Gastroesophageal sphincter (tissue), 4 donors: ENCODE measurements at regions not wholly inside any gene's neighbourhood (a gene's known extent, or its start where the extent isn't known, plus 50 kb on each side); places are given as distances from the start of the nearest gene placed in this dataset.

Source experiments
- ATAC-seq: fragments of 150-250 bp; one replicate; pipeline ENCODE4 v1.9.1; 2016; ENCODE audit warnings: mild to moderate bottlenecking, moderate library complexity
- H3K27ac ChIP-seq, 4 donors: fragments of 200-600 bp; sonication (generic) in 3 of 4; 1 replicate in 3 of 4; 2 replicates in 1 of 4; pipeline ENCODE4 v1.5.1; 2016 to 2019
- H3K27me3 ChIP-seq: fragments of 200-600 bp; sonication (generic); one replicate; pipeline ENCODE4 v1.5.1; 2019
- H3K36me3 ChIP-seq, 2 donors: fragments of 200-600 bp; sonication (generic); one replicate each; pipeline ENCODE4 v1.5.1; 2019; ENCODE audit warnings: control low read depth in 1 of 2
- H3K4me1 ChIP-seq, 3 donors: fragments of 200-600 bp; sonication (generic); 1 replicate in 2 of 3; 2 replicates in 1 of 3; pipeline ENCODE4 v1.5.1; 2016 to 2019; ENCODE audit warnings: control low read depth in 2 of 3
- H3K4me3 ChIP-seq, 2 donors: fragments of 200-600 bp; sonication (generic); one replicate each; pipeline ENCODE4 v1.5.1; 2019; ENCODE audit warnings: mild to moderate bottlenecking in 1 of 2, moderate library complexity in 1 of 2
- H3K9me3 ChIP-seq, 3 donors: fragments of 200-600 bp; sonication (generic); one replicate each; pipeline ENCODE4 v1.5.1; 2017 to 2019; ENCODE audit warnings: control low read depth in 2 of 3
- EP300 ChIP-seq: sonication (generic); formaldehyde crosslinking; IDR thresholded peaks from one replicate; pipeline ENCODE4 v1.6.1; 2017; ENCODE audit warnings: antibody characterized with exemption, mild to moderate bottlenecking
- POLR2A ChIP-seq, 2 donors: fragments of 450-650 bp; IDR thresholded peaks; one replicate each; pipeline ENCODE4 v1.6.1; 2017; ENCODE audit warnings: antibody characterized with exemption in 2 of 2, mild to moderate bottlenecking in 2 of 2, moderate library complexity in 1 of 2
- POLR2AphosphoS5 ChIP-seq: sonication (generic); formaldehyde crosslinking; IDR thresholded peaks from one replicate; pipeline ENCODE4 v1.6.1; 2017; ENCODE audit warnings: antibody characterized with exemption
- WGBS, 2 donors: methylation state at CpG; one replicate each; pipeline ENCODE4 v1.1.5; 2018; ENCODE audit warnings: low coverage in 1 of 2; 5-methylcytosine and 5-hydroxymethylcytosine counted together
- TF ChIP-seq, protein P1 (sequence below), 4 experiments: fragments of 200-600 bp in 2 of 4; fragments of 450-650 bp in 2 of 4; sonication (generic) in 1 of 4; IDR thresholded peaks; one replicate each; pipeline ENCODE4 v1.5.1; 2017 to 2019; ENCODE audit warnings: antibody characterized with exemption in 4 of 4, mild to moderate bottlenecking in 2 of 4, moderate library complexity in 2 of 4

- 100% methylated on average over 1 of the region's 1 CpG; no CpG with 5 or more reads in 1 of the 2 donors for WGBS, 2 donors
- ATAC-seq = no peak
- TF ChIP-seq POLR2A (IDR thresholded peaks at IDR 0.05) = no peak
- TF ChIP-seq POLR2AphosphoS5 = no peak
- TF ChIP-seq, protein P1, sequence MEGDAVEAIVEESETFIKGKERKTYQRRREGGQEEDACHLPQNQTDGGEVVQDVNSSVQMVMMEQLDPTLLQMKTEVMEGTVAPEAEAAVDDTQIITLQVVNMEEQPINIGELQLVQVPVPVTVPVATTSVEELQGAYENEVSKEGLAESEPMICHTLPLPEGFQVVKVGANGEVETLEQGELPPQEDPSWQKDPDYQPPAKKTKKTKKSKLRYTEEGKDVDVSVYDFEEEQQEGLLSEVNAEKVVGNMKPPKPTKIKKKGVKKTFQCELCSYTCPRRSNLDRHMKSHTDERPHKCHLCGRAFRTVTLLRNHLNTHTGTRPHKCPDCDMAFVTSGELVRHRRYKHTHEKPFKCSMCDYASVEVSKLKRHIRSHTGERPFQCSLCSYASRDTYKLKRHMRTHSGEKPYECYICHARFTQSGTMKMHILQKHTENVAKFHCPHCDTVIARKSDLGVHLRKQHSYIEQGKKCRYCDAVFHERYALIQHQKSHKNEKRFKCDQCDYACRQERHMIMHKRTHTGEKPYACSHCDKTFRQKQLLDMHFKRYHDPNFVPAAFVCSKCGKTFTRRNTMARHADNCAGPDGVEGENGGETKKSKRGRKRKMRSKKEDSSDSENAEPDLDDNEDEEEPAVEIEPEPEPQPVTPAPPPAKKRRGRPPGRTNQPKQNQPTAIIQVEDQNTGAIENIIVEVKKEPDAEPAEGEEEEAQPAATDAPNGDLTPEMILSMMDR (IDR thresholded peaks at IDR 0.05) = no peak
- no peak for TF ChIP-seq EP300
Measured at GRCh38 chr13:47853236-47853635, 147.8 kb downstream of the SUCLA2 start.

DNA sequence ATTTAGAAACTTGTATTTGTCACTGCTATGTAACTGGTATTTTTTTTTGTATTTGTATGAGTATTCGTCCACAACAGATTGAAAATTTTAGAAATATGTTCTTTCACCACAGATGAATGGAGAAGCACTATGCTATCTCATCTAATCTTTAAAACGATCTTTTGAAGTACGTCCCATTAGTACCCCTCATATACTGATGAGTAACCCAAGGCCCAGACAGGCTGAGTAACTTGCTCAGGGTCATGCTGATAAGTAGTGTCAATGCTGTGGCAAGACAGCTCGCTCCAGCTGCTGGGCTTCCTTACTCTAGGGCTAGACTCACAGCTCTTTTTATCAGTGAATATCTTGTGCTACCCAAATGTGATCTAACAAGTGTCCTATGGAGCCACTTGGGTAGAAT, 154.2 kb downstream of the SUCLA2 start:
- TF ChIP-seq POLR2AphosphoS5 (no peak), EP300 (no peak)
- Histone ChIP-seq H3K36me3 (no peaks in the 10 kb centered on the region), H3K27ac (no peak overlapping the region), H3K4me3 (no peak overlapping the region), H3K4me1 (no peaks in the 10 kb centered on the region), H3K27me3 (no peaks in the 10 kb centered on the region), H3K9me3 (peaks cover 0 to 6% (median 0%) of the 10 kb centered on the region in 3 donors)
- ATAC-seq = no peak
- whole genome bisulfite sequencing, 2 donors = 55 to 83% methylated on average over 4 of the region's 4 CpGs

More at GRCh38 chr13:47853236-47853635, 147.8 kb downstream of the SUCLA2 start:
- peaks cover 0 to 6% (median 0%) of the 10 kb centered on the region in 3 donors for H3K9me3 ChIP-seq
- no peaks in the 10 kb centered on the region for H3K27me3 ChIP-seq
- no peak overlapping the region for H3K4me3 ChIP-seq
- H3K36me3 ChIP-seq = no peaks in the 10 kb centered on the region
- H3K27ac ChIP-seq = no peak overlapping the region
- H3K4me1 ChIP-seq = no peaks in the 10 kb centered on the region

DNA sequence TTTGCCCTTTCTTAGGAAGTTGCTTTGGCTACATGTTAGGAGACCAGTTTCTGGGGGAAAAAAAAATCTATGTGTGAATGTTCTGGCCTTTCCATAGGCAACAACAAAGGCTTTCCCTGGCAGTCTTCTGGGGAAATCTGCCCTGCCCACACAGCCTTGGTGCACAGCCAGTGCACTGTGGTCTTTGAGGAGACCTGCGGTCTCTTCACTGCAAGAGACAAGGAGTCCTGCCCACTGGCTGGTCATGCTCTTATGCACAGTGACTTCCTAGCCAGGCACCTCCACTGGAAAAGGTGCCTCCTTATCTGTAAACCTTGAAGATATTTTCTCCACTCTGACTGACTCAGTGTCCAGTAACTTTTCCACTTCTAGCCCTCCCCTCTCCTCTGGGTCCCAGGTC, 155.1 kb downstream of the SUCLA2 start:
- no peak overlapping the region for H3K27ac ChIP-seq
- H3K36me3 ChIP-seq = no peaks in the 10 kb centered on the region
- H3K4me1 ChIP-seq = no peaks in the 10 kb centered on the region
- H3K27me3 ChIP-seq = no peaks in the 10 kb centered on the region
- H3K9me3 ChIP-seq = peaks cover 0 to 6% (median 0%) of the 10 kb centered on the region in 3 donors
- no peak for ATAC-seq
- no peak overlapping the region for H3K4me3 ChIP-seq
- TF ChIP-seq POLR2AphosphoS5 (no peak), EP300 (no peak), POLR2A (IDR thresholded peaks at IDR 0.05) (no peak)
- TF ChIP-seq, protein P1 (IDR thresholded peaks at IDR 0.05) = no peak
- no CpG with 5 or more reads among the region's 1 CpG for WGBS, 2 donors

DNA sequence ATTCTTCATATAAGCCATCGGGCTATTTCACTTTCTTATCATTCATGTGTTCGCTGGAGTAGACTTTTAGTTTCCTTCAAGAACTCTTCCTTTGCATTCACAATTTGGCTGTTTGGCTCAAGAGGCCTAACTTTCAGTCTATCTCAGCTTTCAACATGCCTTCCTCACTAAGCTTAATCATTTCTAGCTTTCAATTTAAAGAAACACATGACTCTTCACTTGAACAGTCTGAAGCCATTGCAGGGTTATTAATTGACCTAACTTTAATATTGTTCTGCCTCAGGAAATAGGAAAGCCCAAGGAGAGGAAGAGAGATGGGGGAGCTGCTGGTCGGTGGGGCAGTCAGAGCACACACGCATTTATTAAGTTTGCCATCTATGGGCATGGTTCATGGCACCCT, 158.1 kb downstream of the SUCLA2 start:
- TF ChIP-seq POLR2AphosphoS5 = no peak
- TF ChIP-seq, protein P1 (IDR thresholded peaks at IDR 0.05) = no peak
- TF ChIP-seq EP300 = no peak
- no peak for TF ChIP-seq POLR2A (IDR thresholded peaks at IDR 0.05)
- Histone ChIP-seq H3K27me3 (no peaks in the 10 kb centered on the region), H3K27ac (no peak overlapping the region), H3K9me3 (no peaks in the 10 kb centered on the region), H3K4me1 (no peaks in the 10 kb centered on the region), H3K4me3 (no peak overlapping the region), H3K36me3 (no peaks in the 10 kb centered on the region)
- WGBS, 2 donors = 65 to 90% methylated on average over 2 to 4 of the region's 4 CpGs
- no peak for ATAC-seq

DNA sequence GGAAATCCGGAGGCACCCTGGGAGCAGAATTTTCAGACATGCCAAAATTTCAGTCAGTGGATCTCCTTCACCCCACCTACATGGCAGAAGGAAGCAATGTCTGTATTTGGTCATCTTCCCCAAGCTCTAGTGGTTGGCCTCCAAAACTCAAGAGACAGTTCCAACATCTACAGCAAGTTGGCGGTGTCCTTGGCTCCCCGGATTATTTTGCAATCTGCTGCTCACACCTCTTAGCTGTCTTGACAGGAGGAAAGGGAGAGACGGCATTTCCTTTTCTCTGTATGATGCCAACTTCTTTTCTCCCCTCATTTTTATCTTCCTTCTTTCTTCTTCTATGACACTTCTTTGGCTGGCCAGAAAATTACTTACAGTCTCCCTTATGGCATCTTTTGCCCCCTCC, 159.9 kb downstream of the SUCLA2 start:
- Histone ChIP-seq H3K9me3 (no peaks in the 10 kb centered on the region), H3K27ac (no peak overlapping the region), H3K36me3 (no peaks in the 10 kb centered on the region), H3K4me1 (no peaks in the 10 kb centered on the region), H3K4me3 (no peak overlapping the region), H3K27me3 (no peaks in the 10 kb centered on the region)
- no peak for ATAC-seq
- no peak for TF ChIP-seq POLR2A (IDR thresholded peaks at IDR 0.05)
- TF ChIP-seq, protein P1 (IDR thresholded peaks at IDR 0.05) = no peak
- no peak for TF ChIP-seq POLR2AphosphoS5
- TF ChIP-seq EP300 = no peak
- 75% methylated on average over 4 of the region's 4 CpGs; no CpG with 5 or more reads in 1 of the 2 donors for WGBS, 2 donors
